ENCODE measurements at regions not wholly inside any gene's neighbourhood (a gene's known extent, or its start where the extent isn't known, plus 50 kb on each side); places are given as distances from the start of the nearest gene placed in this dataset.

DNA sequence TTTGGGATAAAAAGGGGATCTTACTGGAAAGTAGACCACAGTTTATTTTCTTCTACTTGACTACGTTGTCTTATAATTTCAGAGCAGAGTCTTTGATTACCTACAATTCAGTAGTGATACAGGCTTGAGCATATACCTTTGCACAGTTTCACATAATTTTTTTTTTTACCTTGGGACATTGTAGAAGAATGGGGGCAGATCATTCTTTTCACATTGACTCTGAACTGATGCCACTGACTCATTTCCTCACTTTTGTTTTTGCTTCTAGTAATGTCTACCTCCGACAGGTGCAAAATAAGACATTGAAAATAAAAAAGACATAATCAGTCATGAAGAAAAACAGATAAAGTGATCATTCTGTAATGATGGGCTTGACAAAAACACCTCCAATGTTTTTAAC, 688.3 kb upstream of the CHORDC1 start:
- TF ChIP-seq SMC3 (IDR thresholded peaks at IDR 0.05; ENCODE audit: low read depth, low read length) (no peak), MAZ (IDR thresholded peaks at IDR 0.05; ENCODE audit: borderline replicate concordance, low read depth, low read length) (no peak), CEBPB (IDR thresholded peaks at IDR 0.05; ENCODE audit: low read depth, low read length) (no peak), RFX5 (IDR thresholded peaks at IDR 0.05; ENCODE audit: low read depth, low read length) (no peak), USF2 (IDR thresholded peaks at IDR 0.05; ENCODE audit: low read depth, low read length) (no peak), CHD1 (IDR thresholded peaks at IDR 0.05; ENCODE audit: low read depth, low read length) (no peak), POLR2A (IDR thresholded peaks at IDR 0.05; ENCODE audit: low read depth, low read length) (no peak), ELK1 (IDR thresholded peaks at IDR 0.05; ENCODE audit: borderline replicate concordance, low read depth, low read length) (no peak), BHLHE40 (IDR thresholded peaks at IDR 0.05; ENCODE audit: low read depth, low read length) (no peak), RCOR1 (IDR thresholded peaks at IDR 0.05; ENCODE audit: insufficient replicate concordance, low read length) (no peak), RAD21 (IDR thresholded peaks at IDR 0.05; ENCODE audit: low read length) (no peak)
- no peak overlapping the region for H3K14ac ChIP-seq (replicated peaks; ENCODE audit: low read depth, low read length)
- H2AFZ ChIP-seq (replicated peaks; ENCODE audit: low read length, poor library complexity): no peak overlapping the region
- no peak overlapping the region for H2AK9ac ChIP-seq (replicated peaks; ENCODE audit: low read depth, low read length, poor library complexity)
- ChIA-PET POLR2A (ENCODE audit: unreplicated experiment) (no interaction called here), CTCF (no interaction called here)
- no TSS peak for BruUV-seq (replicated peaks)
- no peak overlapping the region for H3K4me3 ChIP-seq (ENCODE audit: insufficient read depth, low read depth, low read length)
- H3K18ac ChIP-seq (ENCODE audit: low read depth, low read length): no peak overlapping the region
- no peak overlapping the region for H4K8ac ChIP-seq (ENCODE audit: low read depth in 2 of 2, low read length in 2 of 2)
- H2BK5ac ChIP-seq (ENCODE audit: low read depth, low read length, poor library complexity, severe bottlenecking): no peak overlapping the region
- H3K4me2 ChIP-seq (ENCODE audit: low read depth, low read length): no peak overlapping the region
- no peaks in the 10 kb centered on the region for H3K9me1 ChIP-seq (ENCODE audit: insufficient read depth, low read length)
- H3K79me1 ChIP-seq (ENCODE audit: low read depth in 1 of 2, low read length in 2 of 2): no peaks in the 10 kb centered on the region
- H2BK120ac ChIP-seq (ENCODE audit: low read depth, low read length): no peak overlapping the region
- no peak overlapping the region for H3K4ac ChIP-seq (ENCODE audit: low read depth, low read length)
- WGBS, 2 experiments (ENCODE audit: extremely low coverage in 2 of 2, insufficient read length in 1 of 2): no CpG with 5 or more reads among the region's 2 CpGs
- H4K91ac ChIP-seq (ENCODE audit: insufficient read depth, low read depth, low read length): no peak overlapping the region
- intact Hi-C loops (cut with micrococcal nuclease): no loop called here
- no peak overlapping the region for H3K9ac ChIP-seq (ENCODE audit: low read depth, low read length)
- no peaks in the 10 kb centered on the region for H3K36me3 ChIP-seq (ENCODE audit: control insufficient read depth, insufficient read depth, low read length)
- H3K27ac ChIP-seq (ENCODE audit: insufficient read depth, low read length): no peak overlapping the region
- H4K5ac ChIP-seq (ENCODE audit: low read depth, low read length): no peak overlapping the region
- H2BK15ac ChIP-seq (ENCODE audit: low read depth, low read length): no peak overlapping the region
- no peaks in the 10 kb centered on the region for H3K9me3 ChIP-seq (ENCODE audit: control insufficient read depth, insufficient read depth, low read length)
- H2AK5ac ChIP-seq (ENCODE audit: low read depth, low read length): no peak overlapping the region
- H3K56ac ChIP-seq (ENCODE audit: extremely low read depth, insufficient read depth, low read length): no peak overlapping the region
- H3K23ac ChIP-seq (ENCODE audit: low read depth, low read length): no peak overlapping the region
- H3K27me3 ChIP-seq (ENCODE audit: control insufficient read depth, insufficient read depth, low read length): no peaks in the 10 kb centered on the region
- DNase-seq (no peak), ATAC-seq (ENCODE audit: low read depth) (no peak)
- no peaks in the 10 kb centered on the region for H4K20me1 ChIP-seq (ENCODE audit: insufficient read depth, low read length)
- dilution Hi-C loops (cut with HindIII; ENCODE audit: low sequenced_read_pairs, unreplicated experiment): no loop called here
- H2BK20ac ChIP-seq (ENCODE audit: low read depth, low read length): no peak overlapping the region
- in situ Hi-C loops (cut with MboI; ENCODE audit: low sequenced_read_pairs): no loop called here
- no peaks in the 10 kb centered on the region for H3K4me1 ChIP-seq (ENCODE audit: control insufficient read depth, insufficient read depth, low read length)

Measured in IMR-90 (cell line).